ENCODE measurements at regions not wholly inside any gene's neighbourhood (a gene's known extent, or its start where the extent isn't known, plus 50 kb on each side); places are given as distances from the start of the nearest gene placed in this dataset.
A peak's percentile ranks its signal among the peaks of the same experiment; 100 is the strongest.

DNA sequence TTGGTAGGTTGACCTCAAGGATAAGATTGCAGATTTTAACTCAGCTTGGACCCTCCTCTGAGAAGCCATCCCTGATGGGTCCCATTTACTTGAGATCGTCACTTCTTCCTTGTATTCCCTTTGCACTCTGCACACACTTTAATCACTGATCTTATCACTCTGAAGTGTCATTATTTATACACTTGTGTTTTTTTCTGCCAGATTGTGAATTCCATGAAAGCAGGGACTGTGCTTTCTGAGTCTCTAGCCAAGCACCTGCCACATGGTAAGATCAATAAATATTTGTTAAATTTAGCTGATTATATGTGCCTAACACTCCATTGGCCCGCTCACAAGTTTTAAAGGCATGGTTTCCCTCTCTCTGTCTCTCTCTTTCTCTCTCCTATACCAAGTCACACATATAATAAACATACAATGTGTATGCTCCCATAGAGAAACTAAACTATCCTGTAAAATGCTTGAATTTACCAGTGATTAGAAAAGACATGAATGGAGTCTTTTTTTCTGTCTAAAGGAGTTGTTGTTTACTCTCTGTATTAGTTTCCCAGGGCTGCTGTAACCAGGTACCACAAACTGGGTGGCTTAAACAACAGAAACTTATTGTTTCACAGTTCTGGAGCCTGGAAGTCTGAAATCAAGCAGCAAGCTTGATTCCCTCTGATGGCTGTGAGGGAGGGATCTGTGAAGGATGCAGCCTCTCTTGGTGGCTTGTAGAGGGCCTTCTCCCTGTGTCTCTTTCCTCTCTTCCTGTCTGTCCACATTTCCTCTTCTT, 105.2 kb upstream of the GADD45A start:
- H3K4me3 ChIP-seq (ENCODE audit: low read length) = no peak overlapping the region
- no peak for TF ChIP-seq CTCF (conservative IDR thresholded peaks at IDR 0.05; ENCODE audit: low read length)
- DNase-seq (ENCODE audit: low read depth) = no peak

GRCh38 chr1:67580691-67581403, 104.2 kb upstream of the GADD45A start:
- DNase-seq (ENCODE audit: low read depth) = no peak
- no peak for TF ChIP-seq CTCF (conservative IDR thresholded peaks at IDR 0.05; ENCODE audit: low read length)
- no peak overlapping the region for H3K4me3 ChIP-seq (ENCODE audit: low read length)

GRCh38 chr1:67582625-67583461, 102.2 kb upstream of the GADD45A start:
- no peak for TF ChIP-seq CTCF (conservative IDR thresholded peaks at IDR 0.05; ENCODE audit: low read length)
- peak; percentile 62 for DNase-seq (ENCODE audit: low read depth)
- H3K4me3 ChIP-seq (ENCODE audit: low read length) = no peak overlapping the region

DNA sequence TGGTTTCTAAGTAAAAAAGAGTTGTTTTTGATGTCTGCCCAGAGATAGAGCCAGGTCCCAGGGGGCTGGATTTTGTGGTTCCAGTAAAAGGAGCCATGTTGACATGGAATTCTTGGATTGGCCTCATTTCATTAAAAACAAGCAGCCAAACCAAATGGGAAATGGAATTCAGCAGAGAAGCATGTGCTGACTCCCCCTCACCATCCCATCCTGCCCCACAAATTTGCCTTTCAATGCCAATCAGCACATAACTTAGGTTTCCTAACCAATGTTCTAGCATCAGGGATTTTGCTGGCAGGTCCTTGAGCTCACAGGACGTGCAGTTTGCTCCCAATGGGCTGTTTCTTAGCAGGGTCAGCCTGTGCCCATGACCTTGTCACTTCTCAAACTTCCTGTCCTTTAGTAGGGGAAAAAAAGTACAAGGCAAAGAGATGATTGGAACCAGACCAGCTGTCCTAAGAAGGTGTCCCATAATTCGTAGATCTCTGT, 101.5 kb upstream of the GADD45A start:
- peak; percentile 84 for DNase-seq (ENCODE audit: low read depth)
- H3K4me3 ChIP-seq (ENCODE audit: low read length) = no peak overlapping the region
- TF ChIP-seq CTCF (conservative IDR thresholded peaks at IDR 0.05; ENCODE audit: low read length) = no peak

DNA sequence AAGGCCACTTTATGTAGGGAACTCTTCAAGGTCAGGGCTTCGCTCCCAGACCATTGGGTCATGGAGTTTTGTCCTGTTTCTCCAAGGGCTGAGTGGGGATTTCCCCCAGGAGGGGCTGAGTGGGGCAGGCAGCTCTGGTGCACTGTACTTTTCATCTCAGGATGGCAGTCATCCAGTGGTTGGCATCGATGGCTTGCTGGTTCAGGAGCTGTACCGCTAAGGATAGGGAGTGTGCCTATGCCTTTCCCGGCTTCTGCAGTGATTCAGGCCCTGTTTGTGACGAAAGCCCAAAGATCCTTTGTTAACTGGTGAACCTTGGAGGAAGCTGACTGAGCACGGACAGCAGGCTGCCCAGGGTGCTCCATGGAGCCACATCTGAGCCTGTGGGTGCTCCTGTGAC, 100.1 kb upstream of the GADD45A start:
- H3K4me3 ChIP-seq (ENCODE audit: low read length) = no peak overlapping the region
- TF ChIP-seq CTCF (conservative IDR thresholded peaks at IDR 0.05; ENCODE audit: low read length) = no peak
- no peak for DNase-seq (ENCODE audit: low read depth)

DNA sequence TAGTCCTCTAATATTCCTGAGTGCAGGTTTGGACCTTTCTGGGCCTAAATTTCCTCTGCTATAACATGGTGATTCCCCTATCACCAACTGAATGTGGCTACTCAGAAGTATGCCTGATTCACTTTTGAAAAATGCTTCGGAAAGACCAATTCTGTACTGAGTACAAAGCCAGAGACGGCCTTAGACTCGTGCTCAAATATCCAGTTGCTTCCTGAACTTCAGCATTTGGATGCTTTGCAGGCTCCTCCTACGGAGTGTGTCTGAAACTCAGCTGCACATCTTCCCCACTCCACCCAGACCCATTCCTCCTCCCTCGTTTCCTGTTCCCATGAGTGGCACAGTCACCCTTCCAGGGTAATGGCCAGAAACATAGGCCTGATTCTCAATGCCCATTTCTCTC, 98.4 kb upstream of the GADD45A start:
- TF ChIP-seq CTCF (conservative IDR thresholded peaks at IDR 0.05; ENCODE audit: low read length) = no peak
- H3K4me3 ChIP-seq (ENCODE audit: low read length) = no peak overlapping the region
- DNase-seq (ENCODE audit: low read depth) = peak; percentile 89

Measured in AG10803 (cell line).